ENCODE measurements at regions not wholly inside any gene's neighbourhood (a gene's known extent, or its start where the extent isn't known, plus 50 kb on each side); places are given as distances from the start of the nearest gene placed in this dataset.

- Histone ChIP-seq H3K27me3 (ENCODE audit: control insufficient read depth, insufficient read depth, low read length) (no peaks in the 10 kb centered on the region), H3K4me3 (ENCODE audit: low read depth, low read length) (no peak overlapping the region), H3K9me3 (ENCODE audit: control insufficient read depth, insufficient read depth, low read length) (no peaks in the 10 kb centered on the region), H3K27ac (ENCODE audit: low read depth, low read length) (no peak overlapping the region)
- ChIA-PET POLR2A (no interaction called here), CTCF (no interaction called here)
- TF ChIP-seq CTCF (IDR thresholded peaks at IDR 0.05; ENCODE audit: low read depth, low read length) = no peak
- no peak for DNase-seq (ENCODE audit: low read depth, low spot score)
Measured at GRCh38 chr17:72506773-72507172, 386.0 kb downstream of the SOX9 start.

DNA sequence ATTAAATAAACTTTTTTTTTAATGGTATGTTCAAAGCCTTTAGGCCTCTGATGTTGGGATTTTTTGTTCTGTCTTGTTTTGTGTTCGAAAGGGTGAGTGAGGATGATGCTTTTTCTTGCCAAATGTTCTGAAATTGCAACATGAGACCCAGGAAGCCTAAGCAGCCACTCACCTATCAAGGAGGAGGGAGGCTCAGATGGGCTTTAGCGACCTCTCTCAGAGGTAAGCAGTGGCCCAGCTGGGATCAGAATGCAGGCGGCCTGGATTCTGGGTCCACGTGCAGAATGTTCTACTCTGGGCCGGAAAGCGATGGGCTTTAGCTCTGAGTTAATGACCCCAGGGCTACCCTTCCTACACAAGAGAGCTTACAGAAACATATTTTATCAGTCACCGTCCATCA lies 386.6 kb downstream of the SOX9 start:
- no peak for TF ChIP-seq CTCF (IDR thresholded peaks at IDR 0.05; ENCODE audit: low read depth, low read length)
- Histone ChIP-seq H3K9me3 (ENCODE audit: control insufficient read depth, insufficient read depth, low read length) (no peaks in the 10 kb centered on the region), H3K27ac (ENCODE audit: low read depth, low read length) (no peak overlapping the region), H3K4me3 (ENCODE audit: low read depth, low read length) (no peak overlapping the region), H3K27me3 (ENCODE audit: control insufficient read depth, insufficient read depth, low read length) (no peaks in the 10 kb centered on the region)
- CTCF ChIA-PET = interaction anchor here (0.6 to 1.6 kb wide), 2 partner anchors 13 to 50 kb away, joined by 3 to 4 read pairs; no protein-coding TSS in a partner anchor
- POLR2A ChIA-PET = no interaction called here
- DNase-seq (ENCODE audit: low read depth, low spot score) = no peak

DNA sequence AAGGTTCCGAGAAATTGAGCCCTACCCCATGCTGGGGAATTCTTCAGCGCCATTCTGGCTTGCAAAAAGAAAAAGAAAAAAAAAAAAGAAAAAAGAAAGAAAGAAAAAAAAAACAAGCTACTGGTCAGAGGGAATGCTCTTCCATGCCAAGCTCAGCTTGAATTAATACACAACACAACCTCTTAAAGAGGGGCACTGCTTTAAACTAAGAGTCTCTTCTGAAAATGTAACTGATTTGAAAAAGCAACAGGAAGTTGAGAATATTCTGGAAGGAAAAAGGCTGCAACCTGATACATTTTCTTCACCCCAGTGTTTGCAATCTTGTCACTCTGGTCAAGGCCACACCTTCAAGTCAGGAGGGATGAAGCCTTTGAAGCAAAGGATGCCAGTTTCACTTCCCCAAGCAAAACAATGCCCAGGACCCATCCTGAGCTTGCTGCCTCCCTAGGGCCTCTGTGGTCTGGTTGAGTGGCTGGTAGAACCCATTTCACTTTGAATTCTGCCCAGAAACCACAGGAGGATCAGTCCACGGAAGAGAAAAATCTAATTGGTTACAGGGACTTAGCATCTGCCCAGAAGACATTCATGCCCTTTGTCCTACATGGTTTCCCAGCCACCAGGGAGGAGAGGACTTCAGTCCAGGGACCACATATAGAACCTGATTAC lies 389.7 kb downstream of the SOX9 start:
- H3K4me3 ChIP-seq (ENCODE audit: low read depth, low read length) = no peak overlapping the region
- ChIA-PET CTCF (interaction anchor here (0.6 to 1.3 kb wide), 4 partner anchors 9 to 742 kb away, joined by 3 to 4 read pairs (median 4); no protein-coding TSS in a partner anchor), POLR2A (interaction anchor here (0.7 kb wide), 1 partner anchor 202 kb away, joined by 4 read pairs; no protein-coding TSS in a partner anchor)
- H3K27ac ChIP-seq (ENCODE audit: low read depth, low read length) = no peak overlapping the region
- no peak for TF ChIP-seq CTCF (IDR thresholded peaks at IDR 0.05; ENCODE audit: low read depth, low read length)
- no peak for DNase-seq (ENCODE audit: low read depth, low spot score)
- no peaks in the 10 kb centered on the region; the same call in 1 of the 2 replicates for H3K9me3 ChIP-seq (ENCODE audit: control insufficient read depth, insufficient read depth, low read length)
- no peaks in the 10 kb centered on the region for H3K27me3 ChIP-seq (ENCODE audit: control insufficient read depth, insufficient read depth, low read length)

- no peak for TF ChIP-seq CTCF (IDR thresholded peaks at IDR 0.05; ENCODE audit: low read depth, low read length)
- POLR2A ChIA-PET = no interaction called here
- Histone ChIP-seq H3K4me3 (ENCODE audit: low read depth, low read length) (no peak overlapping the region), H3K9me3 (ENCODE audit: control insufficient read depth, insufficient read depth, low read length) (no peaks in the 10 kb centered on the region; the same call in 1 of the 2 replicates), H3K27me3 (ENCODE audit: control insufficient read depth, insufficient read depth, low read length) (no peaks in the 10 kb centered on the region), H3K27ac (ENCODE audit: low read depth, low read length) (no peak overlapping the region)
- CTCF ChIA-PET = no interaction called here
- no peak for DNase-seq (ENCODE audit: low read depth, low spot score)
Measured at GRCh38 chr17:72511242-72511641, 390.4 kb downstream of the SOX9 start.

DNA sequence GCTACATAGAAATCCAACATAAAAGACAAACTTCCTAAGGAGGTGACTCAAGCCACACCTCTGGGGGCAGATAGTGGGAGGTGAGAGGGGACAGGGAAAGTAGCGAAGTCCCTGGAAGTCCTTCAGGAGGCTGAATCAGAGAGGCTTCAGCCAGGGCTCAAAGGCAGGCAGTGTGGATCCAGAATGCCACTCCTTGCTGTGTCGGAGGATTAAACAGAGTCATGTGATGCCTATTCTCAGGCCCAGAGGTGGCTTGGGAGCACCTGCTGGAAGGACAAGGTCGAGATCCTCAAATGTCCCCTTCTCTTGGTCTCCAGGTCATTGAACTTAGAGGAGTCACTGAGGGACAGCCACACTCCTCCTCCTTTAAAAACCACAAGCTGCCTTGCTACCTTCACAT lies 391.1 kb downstream of the SOX9 start:
- Histone ChIP-seq H3K27ac (ENCODE audit: low read depth, low read length) (no peak overlapping the region), H3K4me3 (ENCODE audit: low read depth, low read length) (no peak overlapping the region), H3K9me3 (ENCODE audit: control insufficient read depth, insufficient read depth, low read length) (no peaks in the 10 kb centered on the region; the same call in 1 of the 2 replicates), H3K27me3 (ENCODE audit: control insufficient read depth, insufficient read depth, low read length) (no peaks in the 10 kb centered on the region)
- DNase-seq (ENCODE audit: low read depth, low spot score) = no peak
- POLR2A ChIA-PET = no interaction called here
- no peak for TF ChIP-seq CTCF (IDR thresholded peaks at IDR 0.05; ENCODE audit: low read depth, low read length)
- CTCF ChIA-PET = no interaction called here
